Kidney glomerular epithelial cell (primary cell): ENCODE measurements at regions not wholly inside any gene's neighbourhood (a gene's known extent, or its start where the extent isn't known, plus 50 kb on each side); places are given as distances from the start of the nearest gene placed in this dataset.
A peak's percentile ranks its signal among the peaks of the same experiment; 100 is the strongest.

ENCODE experiments used
- DNase-seq: peaks from one replicate; lab custom pipeline; 2025; lab: John Stamatoyannopoulos, UW

- DNase-seq = peak; percentile 50
Measured at GRCh38 chr6:74091136-74091793, 395.3 kb downstream of the CD109 start.

GRCh38 chr6:74087899-74088298, 391.9 kb downstream of the CD109 start:
- DNase-seq = peak; percentile 28

- DNase-seq = no peak
Measured at GRCh38 chr6:74075896-74076295, 379.9 kb downstream of the CD109 start.

GRCh38 chr6:74075323-74075722, 379.3 kb downstream of the CD109 start:
- DNase-seq = no peak

- no peak for DNase-seq
Measured at GRCh38 chr6:74074645-74075044, 378.6 kb downstream of the CD109 start.

- no peak for DNase-seq
Measured at GRCh38 chr6:74073999-74074398, 378.0 kb downstream of the CD109 start.

- peak; percentile 0 for DNase-seq
Measured at GRCh38 chr6:74073429-74073828, 377.4 kb downstream of the CD109 start.

GRCh38 chr6:74071214-74071613, 375.2 kb downstream of the CD109 start:
- no peak for DNase-seq

GRCh38 chr6:74070711-74071110, 374.7 kb downstream of the CD109 start:
- DNase-seq = no peak

- DNase-seq = no peak
Measured at GRCh38 chr6:74070091-74070490, 374.1 kb downstream of the CD109 start.

GRCh38 chr6:74069089-74069581, 373.1 kb downstream of the CD109 start:
- no peak for DNase-seq

- DNase-seq = no peak
Measured at GRCh38 chr6:74066168-74066871, 370.3 kb downstream of the CD109 start.

GRCh38 chr6:74065705-74066104, 369.7 kb downstream of the CD109 start:
- no peak for DNase-seq

- no peak for DNase-seq
Measured at GRCh38 chr6:74063391-74063790, 367.4 kb downstream of the CD109 start.

GRCh38 chr6:74061201-74061600, 365.2 kb downstream of the CD109 start:
- no peak for DNase-seq

- DNase-seq = no peak
Measured at GRCh38 chr6:74060354-74060753, 364.4 kb downstream of the CD109 start.

GRCh38 chr6:74058606-74059005, 362.6 kb downstream of the CD109 start:
- no peak for DNase-seq

GRCh38 chr6:74057326-74057725, 361.3 kb downstream of the CD109 start:
- DNase-seq = no peak

GRCh38 chr6:74054190-74054589, 358.2 kb downstream of the CD109 start:
- no peak for DNase-seq

GRCh38 chr6:74050921-74051320, 354.9 kb downstream of the CD109 start:
- DNase-seq = no peak

GRCh38 chr6:74048387-74048786, 352.4 kb downstream of the CD109 start:
- DNase-seq = no peak

GRCh38 chr6:74044417-74045096, 348.6 kb downstream of the CD109 start:
- DNase-seq = peak; percentile 39

GRCh38 chr6:74041420-74041819, 345.4 kb downstream of the CD109 start:
- no peak for DNase-seq
